ENCODE measurements at regions not wholly inside any gene's neighbourhood (a gene's known extent, or its start where the extent isn't known, plus 50 kb on each side); places are given as distances from the start of the nearest gene placed in this dataset.

- no peak for DNase-seq (ENCODE audit: low spot score)
- Histone ChIP-seq H3K4me1 (ENCODE audit: insufficient read depth) (no peaks in the 10 kb centered on the region), H3K27ac (no peak overlapping the region), H3K36me3 (replicated peaks; ENCODE audit: insufficient read depth, low read depth) (no peaks in the 10 kb centered on the region), H2AFZ (no peak overlapping the region), H4K20me1 (ENCODE audit: insufficient read depth, poor library complexity, severe bottlenecking) (no peaks in the 10 kb centered on the region), H3K9me3 (ENCODE audit: low read depth) (no peaks in the 10 kb centered on the region), H3K79me2 (no peaks in the 10 kb centered on the region), H3K4me3 (no peak overlapping the region), H3K4me2 (no peak overlapping the region), H3K9me2 (replicated peaks; ENCODE audit: insufficient read depth) (no peaks in the 10 kb centered on the region), H3K27me3 (no peaks in the 10 kb centered on the region)
- 97% methylated on average over 1 of the region's 1 CpG for WGBS (ENCODE audit: low lambda C conversion rate, missing lambda C conversion rate)
- TF ChIP-seq EZH2 (IDR thresholded peaks at IDR 0.05; ENCODE audit: borderline replicate concordance) (no peak), CTCF (IDR thresholded peaks at IDR 0.05; ENCODE audit: poor library complexity) (no peak), EZH2phosphoT487 (IDR thresholded peaks at IDR 0.05; ENCODE audit: low read depth, severe bottlenecking, unreplicated experiment) (no peak)
Measured at GRCh38 chr2:151056870-151057269, 204.8 kb downstream of the RBM43 start.

- H3K9me3 ChIP-seq (ENCODE audit: low read depth): no peaks in the 10 kb centered on the region
- whole genome bisulfite sequencing (ENCODE audit: low lambda C conversion rate, missing lambda C conversion rate): 91% methylated on average over 1 of the region's 1 CpG
- TF ChIP-seq CTCF (IDR thresholded peaks at IDR 0.05; ENCODE audit: poor library complexity) (no peak), EZH2 (IDR thresholded peaks at IDR 0.05; ENCODE audit: borderline replicate concordance) (no peak), EZH2phosphoT487 (IDR thresholded peaks at IDR 0.05; ENCODE audit: low read depth, severe bottlenecking, unreplicated experiment) (no peak)
- H3K36me3 ChIP-seq (replicated peaks; ENCODE audit: insufficient read depth, low read depth): no peaks in the 10 kb centered on the region
- no peaks in the 10 kb centered on the region for H3K27me3 ChIP-seq
- DNase-seq (ENCODE audit: low spot score): no peak
- no peak overlapping the region for H3K4me3 ChIP-seq
- H3K4me2 ChIP-seq: no peak overlapping the region
- no peak overlapping the region for H2AFZ ChIP-seq
- no peaks in the 10 kb centered on the region for H3K79me2 ChIP-seq
- H3K27ac ChIP-seq: no peak overlapping the region
- H3K4me1 ChIP-seq (ENCODE audit: insufficient read depth): peaks cover 14% of the 10 kb centered on the region
- H3K9me2 ChIP-seq (replicated peaks; ENCODE audit: insufficient read depth): no peaks in the 10 kb centered on the region
- no peaks in the 10 kb centered on the region for H4K20me1 ChIP-seq (ENCODE audit: insufficient read depth, poor library complexity, severe bottlenecking)
Measured at GRCh38 chr2:151053661-151053990, 208.0 kb downstream of the RBM43 start.

DNA sequence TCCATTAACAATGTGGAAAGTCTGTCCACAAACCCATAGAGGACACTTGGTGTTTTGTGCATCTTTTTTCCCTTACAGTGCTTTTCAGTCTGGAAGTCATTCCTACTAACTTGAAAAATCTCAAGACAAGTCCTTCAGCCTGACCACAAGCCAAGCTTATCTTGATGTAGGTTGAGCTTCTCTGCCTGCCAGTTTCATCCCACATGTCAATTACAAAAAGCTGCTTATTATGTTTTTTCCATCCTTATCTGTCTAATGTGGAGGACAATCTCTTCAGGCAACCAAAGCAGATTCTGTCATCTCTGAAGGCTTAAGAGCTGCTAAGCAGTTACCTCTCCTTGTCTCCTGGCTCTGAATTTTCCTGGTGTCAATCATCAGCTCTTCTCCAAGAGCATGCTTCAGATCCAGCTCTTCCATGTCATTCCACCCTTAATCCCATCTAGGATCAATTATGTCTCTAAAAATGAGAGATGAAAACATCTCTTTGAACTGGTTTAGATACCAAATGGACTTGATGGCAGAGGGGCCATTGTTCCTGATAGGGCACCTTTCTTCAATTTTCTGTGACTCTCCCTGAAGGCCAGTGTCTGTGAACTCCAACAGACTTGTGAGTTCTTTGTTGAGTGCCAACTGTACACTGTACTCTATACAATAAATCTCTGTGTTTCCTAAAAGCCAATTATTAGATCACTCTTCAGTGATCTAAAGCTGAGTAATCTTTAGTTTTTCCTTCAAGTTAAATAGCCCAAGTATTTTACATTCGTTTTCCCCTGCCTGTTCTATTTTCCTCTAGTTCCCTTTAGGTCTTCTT is 208.6 kb downstream of the RBM43 start:
- Histone ChIP-seq H3K27me3 (no peaks in the 10 kb centered on the region), H3K4me1 (ENCODE audit: insufficient read depth) (peaks cover 14% of the 10 kb centered on the region), H4K20me1 (ENCODE audit: insufficient read depth, poor library complexity, severe bottlenecking) (no peaks in the 10 kb centered on the region), H3K79me2 (no peaks in the 10 kb centered on the region), H3K27ac (no peak overlapping the region), H3K9me2 (replicated peaks; ENCODE audit: insufficient read depth) (no peaks in the 10 kb centered on the region), H3K4me3 (no peak overlapping the region), H2AFZ (no peak overlapping the region), H3K4me2 (no peak overlapping the region), H3K9me3 (ENCODE audit: low read depth) (no peaks in the 10 kb centered on the region), H3K36me3 (replicated peaks; ENCODE audit: insufficient read depth, low read depth) (no peaks in the 10 kb centered on the region)
- TF ChIP-seq EZH2phosphoT487 (IDR thresholded peaks at IDR 0.05; ENCODE audit: low read depth, severe bottlenecking, unreplicated experiment) (no peak), CTCF (IDR thresholded peaks at IDR 0.05; ENCODE audit: poor library complexity) (no peak), EZH2 (IDR thresholded peaks at IDR 0.05; ENCODE audit: borderline replicate concordance) (no peak)
- no peak for DNase-seq (ENCODE audit: low spot score)
- WGBS (ENCODE audit: low lambda C conversion rate, missing lambda C conversion rate): 91% methylated on average over 1 of the region's 1 CpG
